ENCODE measurements at regions not wholly inside any gene's neighbourhood (a gene's known extent, or its start where the extent isn't known, plus 50 kb on each side); places are given as distances from the start of the nearest gene placed in this dataset.

GRCh38 chr4:188459381-188459780, 320.1 kb downstream of the TRIML1 start:
- Histone ChIP-seq H2AFZ (ENCODE audit: low read depth) (no peak overlapping the region), H3K27ac (no peak overlapping the region), H4K20me1 (ENCODE audit: insufficient read depth) (no peaks in the 10 kb centered on the region), H3K27me3 (ENCODE audit: insufficient read depth, low read depth) (no peaks in the 10 kb centered on the region), H3K36me3 (ENCODE audit: insufficient read depth) (no peaks in the 10 kb centered on the region), H3K4me3 (IDR thresholded peaks at IDR 0.05; ENCODE audit: insufficient read depth, low read depth, low read length) (no peak overlapping the region), H3K4me2 (no peak overlapping the region), H3K79me2 (ENCODE audit: insufficient read depth, low read depth) (no peaks in the 10 kb centered on the region), H3K4me1 (ENCODE audit: low read depth, poor library complexity, severe bottlenecking) (no peaks in the 10 kb centered on the region), H3K9ac (no peak overlapping the region)
- TF ChIP-seq CTCF (conservative IDR thresholded peaks at IDR 0.05; ENCODE audit: low read depth, low read length): no peak

GRCh38 chr4:188463909-188464308, 324.7 kb downstream of the TRIML1 start:
- Histone ChIP-seq H2AFZ (ENCODE audit: low read depth) (no peak overlapping the region), H3K4me2 (no peak overlapping the region), H3K27ac (no peak overlapping the region), H3K27me3 (ENCODE audit: insufficient read depth, low read depth) (no peaks in the 10 kb centered on the region), H3K4me3 (IDR thresholded peaks at IDR 0.05; ENCODE audit: insufficient read depth, low read depth, low read length) (no peak overlapping the region), H3K36me3 (ENCODE audit: insufficient read depth) (no peaks in the 10 kb centered on the region), H4K20me1 (ENCODE audit: insufficient read depth) (no peaks in the 10 kb centered on the region), H3K79me2 (ENCODE audit: insufficient read depth, low read depth) (no peaks in the 10 kb centered on the region), H3K9ac (no peak overlapping the region), H3K4me1 (ENCODE audit: low read depth, poor library complexity, severe bottlenecking) (no peaks in the 10 kb centered on the region)
- no peak for TF ChIP-seq CTCF (conservative IDR thresholded peaks at IDR 0.05; ENCODE audit: low read depth, low read length)

GRCh38 chr4:188466001-188466400, 326.8 kb downstream of the TRIML1 start:
- TF ChIP-seq CTCF (conservative IDR thresholded peaks at IDR 0.05; ENCODE audit: low read depth, low read length): no peak
- no peak overlapping the region for H2AFZ ChIP-seq (ENCODE audit: low read depth)
- H3K4me2 ChIP-seq: no peak overlapping the region
- H4K20me1 ChIP-seq (ENCODE audit: insufficient read depth): no peaks in the 10 kb centered on the region
- no peaks in the 10 kb centered on the region for H3K27me3 ChIP-seq (ENCODE audit: insufficient read depth, low read depth)
- H3K9ac ChIP-seq: no peak overlapping the region
- H3K79me2 ChIP-seq (ENCODE audit: insufficient read depth, low read depth): no peaks in the 10 kb centered on the region
- H3K4me3 ChIP-seq (IDR thresholded peaks at IDR 0.05; ENCODE audit: insufficient read depth, low read depth, low read length): no peak overlapping the region
- no peak overlapping the region for H3K27ac ChIP-seq
- H3K4me1 ChIP-seq (ENCODE audit: low read depth, poor library complexity, severe bottlenecking): no peaks in the 10 kb centered on the region
- no peaks in the 10 kb centered on the region for H3K36me3 ChIP-seq (ENCODE audit: insufficient read depth)

- H3K9ac ChIP-seq: no peak overlapping the region
- no peak overlapping the region for H3K4me2 ChIP-seq
- no peak for TF ChIP-seq CTCF (conservative IDR thresholded peaks at IDR 0.05; ENCODE audit: low read depth, low read length)
- H4K20me1 ChIP-seq (ENCODE audit: insufficient read depth): no peaks in the 10 kb centered on the region
- H3K79me2 ChIP-seq (ENCODE audit: insufficient read depth, low read depth): no peaks in the 10 kb centered on the region
- H3K27ac ChIP-seq: no peak overlapping the region
- H3K4me3 ChIP-seq (IDR thresholded peaks at IDR 0.05; ENCODE audit: insufficient read depth, low read depth, low read length): no peak overlapping the region
- H3K4me1 ChIP-seq (ENCODE audit: low read depth, poor library complexity, severe bottlenecking): no peaks in the 10 kb centered on the region
- no peaks in the 10 kb centered on the region for H3K36me3 ChIP-seq (ENCODE audit: insufficient read depth)
- no peak overlapping the region for H2AFZ ChIP-seq (ENCODE audit: low read depth)
- no peaks in the 10 kb centered on the region for H3K27me3 ChIP-seq (ENCODE audit: insufficient read depth, low read depth)
These were observed 345.0 kb downstream of the TRIML1 start for GRCh38 chr4:188484256-188484655.

GRCh38 chr4:188485906-188486305, 346.7 kb downstream of the TRIML1 start:
- no peak overlapping the region for H3K27ac ChIP-seq
- H2AFZ ChIP-seq (ENCODE audit: low read depth): no peak overlapping the region
- no peaks in the 10 kb centered on the region for H3K79me2 ChIP-seq (ENCODE audit: insufficient read depth, low read depth)
- no peak overlapping the region for H3K9ac ChIP-seq
- H3K36me3 ChIP-seq (ENCODE audit: insufficient read depth): no peaks in the 10 kb centered on the region
- H3K4me1 ChIP-seq (ENCODE audit: low read depth, poor library complexity, severe bottlenecking): no peaks in the 10 kb centered on the region
- no peak overlapping the region for H3K4me2 ChIP-seq
- no peaks in the 10 kb centered on the region for H4K20me1 ChIP-seq (ENCODE audit: insufficient read depth)
- no peaks in the 10 kb centered on the region for H3K27me3 ChIP-seq (ENCODE audit: insufficient read depth, low read depth)
- H3K4me3 ChIP-seq (IDR thresholded peaks at IDR 0.05; ENCODE audit: insufficient read depth, low read depth, low read length): no peak overlapping the region
- TF ChIP-seq CTCF (conservative IDR thresholded peaks at IDR 0.05; ENCODE audit: low read depth, low read length): no peak
